Activated CD8-positive, alpha-beta memory T cell treated with anti-CD3 and anti-CD28 coated beads, Interleukin-2, amount 50 U/mL, for 48 hours (primary cell): ENCODE measurements at regions not wholly inside any gene's neighbourhood (a gene's known extent, or its start where the extent isn't known, plus 50 kb on each side); places are given as distances from the start of the nearest gene placed in this dataset.

Experiments used
- DNase-seq: peaks from one replicate; pipeline ENCODE4 v3.0.0-alpha.2; 2020

DNA sequence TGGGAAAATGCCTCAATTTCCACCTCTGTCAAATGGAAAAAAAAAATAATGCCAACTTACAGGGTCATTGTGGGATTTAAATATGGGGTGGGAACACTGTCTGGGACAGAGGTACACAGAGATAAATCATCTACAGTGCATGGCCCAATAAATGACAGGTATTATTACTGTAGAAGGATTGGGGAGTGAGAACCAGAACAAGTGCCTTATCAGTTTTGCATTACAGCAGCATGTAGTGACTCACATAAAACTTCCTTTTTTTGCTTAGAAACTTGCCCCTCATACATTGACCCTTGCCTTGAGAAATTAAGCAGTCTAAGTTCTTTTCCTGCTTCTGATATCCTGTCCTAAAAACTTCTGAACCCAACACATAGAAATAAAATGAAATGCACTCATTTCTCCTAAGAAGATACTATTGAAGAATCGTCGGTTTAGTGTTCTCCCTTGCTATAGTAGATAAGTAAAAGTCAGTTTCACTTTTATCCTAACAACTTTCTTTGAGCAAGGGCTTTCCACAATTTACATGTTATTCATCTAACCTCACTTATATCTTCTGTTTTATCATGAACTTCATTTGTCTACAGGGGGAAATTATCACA, 121.0 kb upstream of the HAAO start:
- DNase-seq, result no peak

DNA sequence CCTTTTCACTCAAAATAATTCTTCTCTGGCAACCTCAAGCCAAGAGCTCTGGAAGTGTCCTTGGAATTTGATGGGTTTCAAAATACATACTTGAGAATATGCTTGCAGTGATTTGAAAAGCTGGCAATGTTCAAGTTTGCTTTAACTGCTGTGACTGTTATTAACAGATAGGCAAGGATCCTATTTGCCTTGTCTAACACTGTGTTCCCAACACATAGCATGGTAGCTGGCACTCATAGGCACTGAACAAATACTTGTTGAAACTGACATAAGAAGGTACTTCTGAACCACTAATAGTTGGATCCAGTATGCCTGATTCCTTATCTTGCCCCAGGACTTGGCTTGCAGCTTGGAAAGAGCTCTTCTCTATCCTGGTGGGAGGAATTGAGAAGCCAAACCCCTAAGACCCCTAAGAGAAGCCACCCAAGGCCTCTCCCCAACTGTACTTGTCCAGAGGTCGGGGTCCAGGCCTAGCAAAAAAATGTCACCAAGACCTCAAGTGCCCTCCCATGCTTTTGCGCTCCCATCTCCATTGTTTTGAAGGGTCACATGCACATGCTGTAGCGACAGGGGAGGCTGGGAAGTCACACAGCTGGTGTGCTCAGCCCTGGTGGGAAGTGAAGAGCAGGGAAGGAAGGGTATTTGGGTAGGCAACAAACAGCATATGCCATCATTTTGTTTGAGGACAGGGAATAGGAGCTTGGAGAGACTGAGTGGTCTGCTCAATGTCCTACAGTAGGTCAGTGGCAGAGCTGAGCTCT, 118.4 kb upstream of the HAAO start:
- DNase-seq, result no peak

DNA sequence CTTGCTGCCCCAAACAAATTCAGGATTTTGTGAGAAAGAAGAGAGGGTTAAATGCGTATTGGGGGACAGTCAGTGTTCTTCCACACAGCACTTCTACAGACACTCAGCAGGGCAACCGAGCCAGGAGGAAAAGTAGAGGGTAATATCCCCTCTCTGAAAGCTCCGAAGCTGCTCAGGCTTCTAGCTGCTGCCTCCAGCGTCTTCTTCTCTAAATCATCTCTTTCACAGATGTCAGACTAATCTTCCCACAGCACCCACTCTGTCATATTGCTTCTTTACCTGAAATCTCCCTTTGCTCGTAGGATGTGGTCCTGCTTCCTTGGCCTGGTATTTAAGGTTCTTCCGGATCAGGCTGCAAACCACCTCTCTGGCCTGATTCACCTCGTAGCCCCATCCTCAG, 117.6 kb upstream of the HAAO start:
- DNase-seq, result no peak

DNA sequence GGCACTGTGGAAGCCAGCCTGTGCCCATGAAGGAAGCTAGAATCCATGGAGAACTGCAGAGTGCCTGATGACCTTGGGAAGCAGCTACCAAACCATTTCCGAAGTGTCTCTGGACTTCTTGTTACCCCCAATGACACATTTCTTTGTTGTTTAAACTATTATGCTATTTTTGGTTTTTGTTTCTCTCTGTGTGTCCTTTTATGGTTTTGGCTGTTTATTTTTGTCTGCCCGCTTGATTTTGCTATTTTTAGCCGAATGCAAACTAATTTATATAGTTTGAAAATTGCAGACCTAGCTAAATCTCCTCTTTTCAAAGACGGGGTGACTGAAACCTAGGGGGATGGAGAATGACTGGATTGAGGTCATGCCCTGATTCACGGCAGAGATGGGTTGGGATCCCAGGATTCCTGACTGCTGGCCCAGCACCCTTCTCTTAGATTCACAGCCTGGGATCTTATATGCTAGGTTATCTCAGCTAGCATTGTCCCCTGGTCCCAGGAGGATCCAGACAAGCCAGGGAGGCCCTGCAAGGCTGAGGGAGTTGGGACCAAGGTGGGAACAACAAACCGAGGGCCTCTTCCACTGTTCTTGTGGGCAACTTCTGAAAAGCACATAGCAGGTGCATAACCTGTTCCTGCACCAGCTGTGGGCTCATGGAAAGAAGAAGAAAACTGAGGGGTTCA, 116.3 kb upstream of the HAAO start:
- DNase-seq, result no peak

DNA sequence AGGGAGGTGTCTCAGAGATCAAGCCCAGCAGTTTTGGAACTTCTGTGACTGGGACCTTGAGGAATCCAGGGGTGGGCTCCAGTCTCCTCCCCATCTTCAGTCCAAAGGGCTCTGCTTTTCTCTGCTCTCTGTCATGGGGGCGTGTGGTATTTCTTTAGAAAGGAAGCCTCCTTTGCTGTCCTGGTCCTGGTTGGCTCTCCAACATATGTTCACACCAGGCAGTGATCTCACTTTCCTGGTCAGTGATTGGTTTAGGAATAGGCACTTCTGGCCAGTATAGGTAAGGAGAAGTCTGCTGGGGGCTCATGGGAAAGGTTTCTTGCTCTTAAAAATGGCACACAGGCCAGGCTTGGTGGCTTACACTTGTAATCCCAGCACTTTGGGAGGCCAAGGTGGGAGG, 115.5 kb upstream of the HAAO start:
- DNase-seq, result no peak

DNA sequence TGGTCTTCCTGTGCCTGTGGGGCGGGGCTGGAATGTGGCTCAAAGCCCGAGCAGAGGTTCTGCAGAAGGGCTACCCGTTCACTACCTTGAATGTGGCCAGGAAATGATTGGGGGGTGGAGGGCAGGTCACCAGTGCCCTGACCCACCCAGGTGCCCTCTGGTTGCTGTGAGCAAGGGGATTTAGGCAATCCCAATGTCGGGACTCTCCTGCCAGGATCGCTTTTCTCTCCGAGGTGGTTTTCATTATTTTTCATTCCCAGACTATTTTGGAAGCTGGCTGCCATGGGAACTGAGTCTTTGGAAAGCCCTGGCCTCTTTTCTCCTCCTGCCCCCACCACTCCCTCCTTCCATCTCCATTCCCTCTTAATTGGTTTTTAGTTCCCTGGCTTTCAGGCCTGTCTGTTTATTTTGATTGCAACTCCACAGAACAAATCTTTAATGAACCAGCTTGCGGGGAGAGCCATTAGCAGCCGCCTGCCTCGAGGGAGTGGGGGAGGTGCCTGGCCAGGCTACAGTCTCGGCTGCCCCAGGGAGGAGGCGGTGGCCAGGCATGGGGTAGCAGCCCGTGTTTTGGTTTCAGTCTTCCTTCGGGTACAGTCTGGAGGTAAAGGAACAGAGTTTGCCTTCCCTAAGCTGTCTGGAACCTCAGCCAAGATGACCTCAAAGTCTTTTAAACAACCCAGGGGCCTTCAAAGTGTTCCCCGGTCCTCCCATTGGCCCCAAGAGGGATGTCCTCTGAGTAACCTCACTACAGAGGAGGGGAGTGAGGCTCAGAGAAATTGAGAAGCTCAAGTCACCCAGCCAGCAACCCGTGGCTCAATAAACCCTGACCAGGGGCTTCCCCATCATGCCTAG, 114.4 kb upstream of the HAAO start:
- no peak for DNase-seq

DNA sequence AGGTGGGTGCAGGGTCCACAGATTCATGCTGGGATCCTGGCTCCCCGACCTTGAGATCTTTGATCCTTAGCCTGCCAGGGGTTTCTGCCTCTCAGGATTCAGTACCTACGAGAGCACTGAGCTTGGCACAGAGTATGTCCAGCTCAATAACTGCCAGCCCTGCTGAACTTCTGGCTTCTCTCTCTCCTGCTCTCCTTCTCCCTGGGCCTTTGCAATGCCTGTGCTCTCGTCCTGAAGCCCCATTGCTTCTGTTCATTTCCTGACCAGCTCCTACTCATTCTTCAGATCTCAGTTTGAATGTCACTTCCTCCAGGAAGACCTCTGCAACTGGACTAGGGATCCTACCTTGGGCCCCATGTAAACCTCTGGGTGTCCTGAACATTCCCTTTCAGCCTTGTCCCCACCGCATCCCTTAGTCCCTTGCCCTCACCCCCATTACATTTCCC, 113.8 kb upstream of the HAAO start:
- DNase-seq, result no peak

DNA sequence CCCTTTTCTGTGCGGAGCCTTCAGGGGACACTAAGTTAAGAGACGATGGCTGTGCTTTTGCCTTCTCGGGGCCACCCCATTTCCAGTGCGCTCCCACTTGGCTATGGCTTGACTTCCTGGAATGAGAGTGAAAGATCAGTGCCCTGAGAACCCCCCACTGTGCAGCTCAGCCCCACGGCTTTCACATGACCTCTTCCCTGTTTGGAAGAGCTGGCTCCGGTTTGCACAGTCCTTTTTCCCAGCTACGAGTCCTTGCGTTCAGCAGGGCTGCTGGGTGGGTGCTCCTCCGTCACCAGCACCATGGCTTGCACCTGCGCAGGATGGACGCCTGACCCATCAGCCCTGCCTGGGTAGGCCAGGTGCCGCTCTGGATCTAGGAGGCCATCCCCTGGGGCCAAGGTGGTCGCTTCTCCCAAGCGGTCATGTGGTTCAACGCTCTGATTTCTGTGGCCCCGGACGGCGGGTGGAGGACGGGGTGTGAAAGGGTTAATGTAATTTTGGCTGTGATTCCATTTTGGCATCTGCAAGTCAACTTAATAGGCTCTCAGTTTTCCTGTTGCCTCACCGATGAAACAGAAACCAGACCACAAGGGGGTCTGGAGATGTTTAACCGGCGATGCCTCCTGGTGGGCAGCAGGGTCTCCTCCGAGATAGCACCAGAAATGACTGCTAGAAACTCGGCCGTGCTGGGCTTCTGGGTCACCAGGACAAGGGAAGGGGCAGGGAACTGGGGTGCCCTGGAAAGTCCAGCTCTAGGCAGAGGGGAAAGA, 113.1 kb upstream of the HAAO start:
- no peak for DNase-seq

DNA sequence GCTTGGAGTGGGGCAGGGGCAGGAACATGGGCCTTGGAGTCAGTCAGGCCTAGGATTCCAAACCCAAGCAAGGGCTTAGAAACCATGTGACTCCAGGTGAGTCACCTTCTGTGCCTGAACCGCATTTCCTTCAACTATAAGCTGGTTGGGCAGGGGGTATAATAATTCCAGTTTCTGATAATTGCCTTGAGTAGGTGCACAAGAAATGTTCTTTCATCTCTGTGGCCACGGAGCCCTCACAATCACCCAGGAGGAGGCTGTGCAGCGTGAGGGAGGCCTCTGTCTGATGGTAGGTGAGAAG, 112.1 kb upstream of the HAAO start:
- DNase-seq, result no peak

DNA sequence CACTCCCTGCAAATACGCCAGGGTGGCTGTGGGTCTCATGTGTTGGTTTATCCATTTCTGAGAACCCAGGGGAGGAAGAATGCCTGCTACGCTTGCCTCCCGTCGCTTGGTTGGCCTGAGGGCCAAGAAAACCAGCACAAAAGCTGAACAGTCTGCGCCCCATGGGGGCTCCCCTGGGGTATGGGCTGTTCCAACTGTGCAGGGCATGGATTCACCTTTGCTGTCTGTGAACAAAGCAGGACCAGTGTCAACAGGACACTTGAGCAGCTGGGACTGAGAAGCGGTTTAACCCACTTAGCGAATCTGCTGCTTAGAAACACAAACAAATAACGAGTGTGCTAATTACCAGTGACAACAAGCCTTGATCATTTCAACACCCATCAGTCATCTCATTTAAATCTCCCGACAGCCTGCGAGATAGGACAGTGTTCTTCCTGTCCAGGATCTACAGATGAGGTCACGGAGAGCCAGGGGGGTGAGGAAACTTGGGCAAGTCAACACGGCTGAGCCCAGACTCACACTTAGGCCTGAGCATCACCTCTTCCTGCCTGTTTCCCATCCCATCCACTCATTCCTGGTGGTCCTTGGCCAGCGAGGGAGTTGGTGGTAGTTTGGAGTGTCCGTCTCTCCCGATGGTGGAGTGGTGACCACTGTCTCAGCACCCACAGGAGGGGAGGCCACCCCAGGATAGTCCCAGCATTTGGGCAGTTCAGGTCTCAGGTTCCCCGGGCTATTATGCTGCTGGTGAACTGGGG, 111.6 kb upstream of the HAAO start:
- no peak for DNase-seq

DNA sequence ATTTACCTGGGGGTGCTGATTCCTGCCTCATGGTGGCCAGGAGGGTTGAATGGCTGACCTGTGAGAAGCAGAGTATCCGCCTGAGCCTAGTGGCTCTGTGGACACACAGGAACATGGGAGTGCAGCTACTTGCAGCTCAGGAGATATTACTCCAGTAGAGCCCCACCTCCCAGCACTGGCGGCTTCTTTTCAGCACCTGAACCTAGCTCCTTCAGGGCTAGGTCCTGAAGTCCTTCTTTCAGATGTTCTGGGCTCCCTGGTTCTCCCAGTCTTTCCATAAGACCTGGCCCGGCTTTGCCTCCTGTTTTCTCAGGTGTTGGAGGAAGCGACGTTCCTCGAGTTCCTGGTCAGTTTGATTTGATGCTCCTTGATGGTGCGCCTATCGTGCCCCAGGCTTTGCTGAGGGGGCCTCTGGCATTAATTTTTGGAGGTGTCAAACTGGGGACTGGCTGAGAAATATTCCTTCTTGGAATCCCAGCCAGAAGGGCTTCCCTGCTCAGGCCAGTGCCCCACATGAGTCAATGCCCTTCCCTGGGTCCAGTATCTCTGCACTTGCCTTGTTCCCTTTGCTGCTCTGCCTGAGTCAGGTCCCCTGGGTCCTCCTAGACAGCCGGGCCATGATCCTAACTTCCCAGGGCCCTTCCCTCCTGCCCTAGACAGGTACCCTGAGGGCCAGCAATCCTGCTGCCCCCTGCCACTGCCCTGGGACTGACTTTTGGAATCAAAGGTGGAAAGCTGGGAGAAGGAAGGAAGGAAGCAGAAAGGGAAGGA, 110.7 kb upstream of the HAAO start:
- DNase-seq, result no peak

DNA sequence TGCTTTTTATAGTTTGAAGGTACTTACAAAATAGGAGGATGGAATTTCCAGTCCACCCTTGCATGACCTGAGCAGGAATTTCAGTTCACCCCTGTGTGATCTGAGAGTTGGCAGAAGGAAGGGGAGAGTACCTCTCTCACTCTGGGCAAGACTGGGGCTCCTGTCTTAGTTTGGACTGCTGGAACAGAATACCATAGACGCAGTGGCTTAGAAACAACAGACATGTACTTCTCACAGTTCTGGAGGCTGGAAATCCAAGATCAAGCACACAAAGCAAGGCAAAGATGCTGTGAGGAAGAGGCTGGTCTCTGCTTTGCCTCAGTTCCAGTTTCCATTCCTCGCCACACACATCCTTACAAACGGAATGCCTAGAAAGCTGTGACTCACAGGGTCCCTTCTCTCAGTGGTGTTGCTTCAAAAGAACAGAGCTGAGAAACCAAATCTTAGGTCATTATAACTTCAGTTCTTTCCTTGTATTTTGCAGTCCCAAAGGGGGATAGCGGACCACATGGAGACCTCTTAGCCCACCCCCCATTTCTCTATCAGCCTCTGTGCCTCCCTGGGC, 108.8 kb upstream of the HAAO start:
- DNase-seq, result no peak

DNA sequence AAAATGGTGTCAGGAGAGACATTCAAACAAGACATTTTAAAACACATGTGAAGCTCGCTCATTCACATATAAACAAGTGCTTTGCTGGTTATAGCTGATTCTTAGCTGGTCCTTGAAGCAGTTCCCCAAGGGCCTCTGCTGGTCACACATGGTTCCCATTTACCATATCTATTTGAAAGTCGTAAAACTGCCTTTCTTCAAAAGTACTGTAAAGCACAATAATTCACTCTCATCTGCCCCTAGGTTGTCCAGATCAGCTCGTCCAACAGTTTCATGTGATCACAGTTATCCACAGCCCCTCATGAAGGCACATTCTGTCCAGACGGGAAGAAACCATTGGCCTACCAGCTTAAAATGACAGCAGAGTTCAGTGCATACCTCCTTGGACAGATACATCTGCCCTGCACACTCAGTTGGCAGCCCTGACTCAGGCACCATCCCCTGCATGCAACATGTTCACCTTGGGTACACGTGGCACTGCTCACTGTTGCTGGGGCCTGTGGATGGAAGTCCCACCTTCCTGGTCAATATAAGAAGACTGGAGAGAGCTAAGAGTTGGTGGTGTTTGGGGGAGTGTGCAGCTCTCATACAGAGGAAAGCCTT, 108.0 kb upstream of the HAAO start:
- no peak for DNase-seq

DNA sequence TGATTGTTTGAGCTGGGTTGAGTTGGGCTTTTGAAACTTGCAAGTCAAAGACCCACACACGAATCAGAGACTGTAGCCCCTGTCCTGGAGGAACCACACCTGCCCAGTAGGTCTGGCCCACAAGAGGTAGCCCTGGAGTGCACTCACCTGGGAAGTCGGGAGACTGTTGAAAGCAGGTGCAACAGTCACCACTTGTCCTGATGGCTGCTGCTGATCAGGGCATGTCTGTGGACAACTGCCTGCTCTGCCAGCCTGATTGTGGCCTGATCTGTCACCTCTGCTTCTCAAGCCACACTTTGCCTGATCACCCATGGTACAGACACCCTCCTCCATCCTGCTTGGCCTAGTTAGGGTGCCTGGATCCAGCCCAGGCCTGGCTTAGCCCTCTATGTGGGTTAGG, 105.0 kb upstream of the HAAO start:
- DNase-seq, result peak; percentile 42

DNA sequence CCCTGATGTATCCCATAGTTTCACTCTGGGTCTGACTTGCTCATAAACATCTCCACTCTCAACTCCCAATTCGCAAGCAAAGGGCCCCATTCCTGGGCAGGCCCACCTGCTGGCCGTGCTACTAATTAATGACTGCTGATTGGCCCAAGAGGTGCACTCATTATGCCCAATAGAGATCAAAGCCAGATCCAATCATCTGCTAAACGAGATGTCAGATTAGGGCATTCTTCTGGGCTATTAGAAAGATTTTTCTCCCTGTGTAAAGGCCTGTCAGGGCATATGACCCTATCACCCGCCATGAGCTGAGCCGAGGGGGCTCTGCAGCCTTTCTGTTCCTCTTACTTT, 103.4 kb upstream of the HAAO start:
- no peak for DNase-seq

DNA sequence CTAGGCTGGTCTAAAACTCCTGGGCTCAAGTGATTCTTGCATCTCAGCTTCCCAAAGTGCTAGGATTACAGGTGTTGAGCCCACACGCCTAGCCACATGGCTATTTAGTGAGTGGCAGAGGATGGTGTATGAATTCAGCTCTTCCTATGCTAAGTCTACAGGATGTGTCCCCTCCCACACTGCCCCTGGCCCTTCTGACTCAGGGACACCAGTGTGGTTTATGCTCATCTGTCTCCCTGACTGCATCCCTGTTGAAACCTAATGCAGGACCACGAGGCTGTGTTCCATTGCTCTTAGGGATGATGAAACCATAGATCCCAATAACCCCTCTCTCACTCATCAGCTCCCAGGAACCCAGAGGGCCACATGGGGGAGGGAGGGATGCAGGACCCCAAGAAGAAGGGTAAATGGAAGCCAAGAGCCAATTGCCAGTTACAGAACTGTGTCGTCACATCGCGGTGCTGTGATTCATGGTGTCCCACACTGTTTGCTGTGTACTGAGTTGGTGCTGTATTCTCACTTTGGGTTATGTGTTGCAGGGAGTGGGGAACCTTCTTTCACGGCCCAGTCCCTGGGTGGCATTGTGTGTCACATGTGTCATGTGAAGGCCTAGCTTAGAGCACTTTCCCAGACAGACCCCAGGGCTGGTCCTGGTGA, 102.9 kb upstream of the HAAO start:
- DNase-seq, result peak; percentile 56

DNA sequence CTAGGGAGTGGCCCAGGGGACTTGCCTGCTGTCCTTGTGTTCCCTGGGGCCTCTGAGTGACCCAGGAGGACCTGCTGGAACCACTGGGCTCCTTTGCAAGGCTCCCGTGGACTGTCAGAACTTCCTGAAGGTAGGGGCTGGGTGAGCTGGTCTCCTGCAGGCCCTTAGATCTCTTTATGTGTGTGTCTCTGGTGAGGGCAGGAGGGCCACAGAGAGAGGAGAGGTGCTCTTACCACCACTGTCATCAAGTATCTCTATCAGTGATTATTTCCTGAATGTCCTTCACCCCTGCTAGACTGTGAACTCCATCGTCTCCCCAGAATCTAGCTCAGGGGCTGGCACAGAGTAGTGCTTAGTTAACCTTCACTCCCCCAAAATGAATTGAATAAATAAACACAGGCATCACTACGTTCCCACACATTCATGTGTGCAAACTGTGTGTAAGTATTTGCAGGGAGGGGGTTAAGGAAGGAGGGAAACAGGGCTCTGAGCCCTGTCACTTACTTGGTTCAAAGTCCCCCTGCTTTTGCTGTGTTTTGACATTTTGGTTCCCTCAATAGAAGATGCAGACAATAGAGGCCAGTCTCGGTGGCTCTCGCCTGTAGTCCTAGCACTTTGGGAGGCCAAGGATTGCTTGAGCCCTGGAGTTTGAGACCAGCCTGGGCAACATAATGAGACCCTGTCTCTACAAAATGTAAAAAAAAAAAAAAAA, 100.8 kb upstream of the HAAO start:
- peak; percentile 41 for DNase-seq

DNA sequence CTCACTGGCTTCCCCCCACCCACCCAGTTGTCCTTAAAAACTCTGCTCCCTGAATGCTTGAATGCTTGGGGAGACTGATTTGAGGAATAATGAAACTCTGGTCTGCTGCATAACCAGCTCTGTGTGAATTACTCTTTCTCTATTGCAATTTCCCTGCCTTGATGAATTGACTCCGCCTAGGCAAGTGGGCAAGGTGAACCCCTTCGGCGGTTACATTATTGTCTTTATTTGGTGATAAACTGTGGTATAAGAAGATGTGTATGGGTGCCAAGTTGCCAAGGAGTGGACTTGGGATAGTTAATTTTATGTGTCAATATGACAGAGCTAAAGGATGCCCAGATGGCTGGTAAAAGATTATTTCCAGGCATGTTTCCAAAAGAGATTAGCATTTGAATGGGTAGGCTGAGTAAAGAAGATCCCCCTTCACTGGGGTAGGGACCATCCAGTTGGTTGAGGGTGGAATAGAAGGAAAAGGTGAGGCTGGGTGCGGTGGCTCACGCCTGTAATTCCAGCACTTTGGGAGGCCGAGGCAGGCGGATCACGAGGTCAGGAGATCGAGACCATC, 98.5 kb upstream of the HAAO start:
- DNase-seq, result no peak
